Umbilical cord (tissue), 1 donor: ENCODE measurements at regions not wholly inside any gene's neighbourhood (a gene's known extent, or its start where the extent isn't known, plus 50 kb on each side); places are given as distances from the start of the nearest gene placed in this dataset.

Experiments
- DNase-seq: peaks from one replicate; pipeline ENCODE4 v3.0.0-alpha.2; 2015; ENCODE audit warnings: low spot score

DNA sequence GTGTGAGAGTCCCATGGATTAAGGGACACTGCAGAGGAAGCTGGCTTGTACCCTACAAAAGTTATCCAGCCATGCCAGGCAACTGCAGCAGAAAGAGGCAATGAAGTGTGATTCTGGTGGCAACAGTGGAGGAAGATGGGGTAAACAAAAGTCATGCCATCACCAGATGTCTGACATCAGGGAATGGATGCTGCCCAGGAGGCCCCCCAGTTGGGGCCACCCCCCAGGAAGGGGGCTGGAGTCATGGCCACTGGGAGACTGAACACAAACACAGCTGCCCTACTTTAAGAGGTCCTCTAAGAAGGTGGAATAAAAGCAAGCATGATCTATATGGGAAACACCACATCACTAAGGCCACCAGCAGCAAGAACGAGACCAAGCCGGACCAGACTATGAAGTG lies 235.3 kb downstream of the KLF12 start:
- DNase-seq, result no peak

DNA sequence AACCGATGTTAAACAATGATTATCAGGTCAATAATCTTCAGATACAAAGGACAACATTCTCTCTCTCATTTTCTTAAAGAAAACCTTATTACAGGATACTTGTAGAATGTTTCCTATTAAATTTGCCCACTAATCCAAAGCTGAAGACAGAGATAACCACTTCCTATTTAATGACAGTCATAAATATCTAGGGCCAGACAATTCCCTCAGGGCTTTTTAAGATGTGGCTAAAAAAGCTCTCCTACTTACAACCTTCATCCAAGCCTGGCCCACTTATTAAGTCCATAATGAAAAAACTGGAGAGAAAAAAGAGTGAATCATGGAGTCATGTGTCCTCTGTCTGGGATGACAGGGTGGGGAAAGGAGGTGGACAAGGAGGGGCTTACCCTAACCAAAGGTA lies 235.9 kb downstream of the KLF12 start:
- no peak for DNase-seq

DNA sequence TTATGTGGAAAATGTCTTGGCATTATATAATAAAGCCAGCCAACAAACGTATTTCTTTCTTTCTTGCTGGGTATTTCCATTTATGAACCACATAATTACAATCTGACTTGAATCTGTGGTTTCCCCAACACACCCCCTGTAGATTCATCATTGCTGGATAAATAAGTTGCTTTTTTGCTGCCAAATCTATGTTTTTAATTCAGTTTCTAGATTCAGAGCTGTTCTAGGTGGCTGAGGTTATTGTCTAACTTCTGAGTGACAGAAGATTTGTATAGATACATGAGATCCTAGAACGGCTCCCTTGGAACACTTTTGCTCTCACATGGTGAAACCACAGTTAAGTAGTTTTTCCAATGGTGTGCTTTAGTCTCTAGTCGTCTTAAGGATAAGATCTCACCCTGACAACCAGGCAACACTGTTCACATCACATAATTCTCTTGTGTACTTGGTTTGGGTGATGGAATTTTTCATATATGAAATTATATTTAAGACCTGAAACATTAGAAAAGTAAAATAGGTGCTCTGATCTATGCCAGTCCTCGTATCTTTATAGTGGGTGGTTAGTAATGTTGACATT lies 239.1 kb downstream of the KLF12 start:
- DNase-seq, result peak; percentile 24

DNA sequence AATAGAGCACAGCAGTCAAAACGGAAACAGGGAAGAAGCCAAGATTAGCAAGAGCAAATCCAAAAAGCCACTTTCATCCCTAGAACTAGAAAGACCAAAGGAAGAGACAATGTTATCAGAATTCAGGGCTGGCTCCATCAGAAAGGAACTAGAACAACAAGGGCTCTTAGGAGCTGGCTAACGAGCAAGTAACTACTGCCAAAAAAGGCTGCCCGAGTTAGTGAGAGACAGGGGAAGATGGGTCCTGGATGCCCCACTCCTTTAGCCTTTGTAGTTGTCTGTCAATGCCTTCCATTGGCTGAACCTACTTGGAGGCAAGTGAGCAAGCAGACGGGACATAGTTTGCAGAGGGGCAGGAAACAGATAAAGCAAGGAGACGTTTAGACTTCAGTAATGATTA lies 240.4 kb downstream of the KLF12 start:
- no peak for DNase-seq

DNA sequence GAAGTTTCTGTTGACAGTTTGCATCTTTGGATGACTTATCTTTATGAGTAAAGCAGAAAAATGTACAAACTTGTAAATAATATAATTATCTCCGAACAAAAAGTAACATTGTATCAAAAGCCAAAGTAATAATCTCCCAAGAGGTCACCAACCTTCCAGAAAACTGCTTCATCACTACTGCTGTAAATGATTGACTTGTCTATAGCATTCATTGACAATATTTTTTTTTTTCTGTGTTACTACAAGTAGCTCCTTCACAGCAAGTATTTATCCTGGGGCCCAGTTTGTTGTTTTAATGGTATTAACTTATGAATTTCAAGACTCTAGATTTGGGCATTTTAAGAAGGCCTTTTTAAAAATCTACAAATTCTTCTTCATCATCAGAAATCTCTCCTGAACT lies 242.4 kb downstream of the KLF12 start:
- no peak for DNase-seq

DNA sequence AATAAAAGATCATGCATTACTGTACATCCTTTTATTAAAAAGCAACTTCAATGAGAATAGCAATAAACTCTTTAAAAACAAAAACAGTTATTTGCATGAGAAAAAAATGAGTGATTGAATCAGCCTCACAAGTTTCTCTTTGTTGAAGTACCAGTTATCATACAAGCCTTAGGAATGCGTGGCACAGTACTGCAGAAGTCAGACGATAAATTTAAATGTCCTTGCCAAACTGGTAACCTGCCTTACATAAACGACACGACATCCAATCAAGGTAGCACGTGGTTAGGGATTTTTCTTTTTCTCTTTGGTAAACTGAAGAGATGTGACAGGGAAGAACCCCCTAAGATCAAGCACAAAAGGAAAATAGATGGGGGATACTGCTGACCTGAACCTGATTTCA lies 251.0 kb downstream of the KLF12 start:
- no peak for DNase-seq

DNA sequence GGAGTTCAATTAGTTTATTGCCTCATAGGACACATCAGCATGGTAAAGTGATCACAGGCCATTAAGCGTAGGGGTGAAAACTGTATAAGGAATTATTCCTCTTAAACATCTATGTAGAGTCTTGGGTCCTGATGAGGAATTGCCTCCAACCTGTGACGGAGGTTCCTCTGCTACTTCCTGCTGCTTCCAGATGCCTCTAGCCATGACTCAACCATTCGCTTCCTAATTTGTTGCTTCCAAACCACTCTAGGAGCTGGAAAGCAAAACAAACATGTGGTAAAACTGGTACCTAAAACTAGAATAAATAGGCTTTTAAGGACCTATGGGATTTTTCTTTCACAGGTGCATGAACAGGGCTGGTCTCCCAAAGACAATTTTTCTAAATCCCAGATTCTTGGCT lies 253.8 kb downstream of the KLF12 start:
- no peak for DNase-seq

DNA sequence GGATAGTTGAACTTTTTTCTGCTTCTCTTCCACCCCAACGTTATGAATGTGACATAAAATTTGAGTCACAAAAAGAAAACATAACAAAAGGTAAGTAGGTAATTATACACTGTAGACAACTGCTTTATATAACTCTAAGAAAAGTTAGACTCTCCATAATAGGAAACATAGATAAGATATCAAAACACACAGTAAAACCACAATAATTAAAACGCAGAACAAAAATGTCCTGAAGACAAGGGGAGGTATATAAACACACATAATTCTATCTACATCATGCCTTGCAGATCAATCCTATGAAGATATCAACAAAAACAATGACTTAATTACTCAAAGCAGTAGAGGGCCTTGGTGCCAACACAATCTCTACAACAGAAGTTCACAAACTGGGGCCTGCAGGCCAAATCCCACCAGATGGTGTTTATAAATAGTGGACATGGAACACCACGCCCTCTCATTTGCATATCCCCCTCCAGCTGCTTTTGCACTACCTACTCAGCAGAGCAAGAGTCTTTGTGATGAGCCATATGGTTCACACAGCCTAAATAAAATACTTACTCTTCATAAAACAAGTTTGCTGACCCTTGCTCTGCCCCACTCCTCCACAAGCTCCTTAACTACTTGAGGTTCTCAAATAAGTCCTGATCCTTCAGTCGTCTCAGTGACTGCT lies 254.7 kb downstream of the KLF12 start:
- DNase-seq, result no peak

DNA sequence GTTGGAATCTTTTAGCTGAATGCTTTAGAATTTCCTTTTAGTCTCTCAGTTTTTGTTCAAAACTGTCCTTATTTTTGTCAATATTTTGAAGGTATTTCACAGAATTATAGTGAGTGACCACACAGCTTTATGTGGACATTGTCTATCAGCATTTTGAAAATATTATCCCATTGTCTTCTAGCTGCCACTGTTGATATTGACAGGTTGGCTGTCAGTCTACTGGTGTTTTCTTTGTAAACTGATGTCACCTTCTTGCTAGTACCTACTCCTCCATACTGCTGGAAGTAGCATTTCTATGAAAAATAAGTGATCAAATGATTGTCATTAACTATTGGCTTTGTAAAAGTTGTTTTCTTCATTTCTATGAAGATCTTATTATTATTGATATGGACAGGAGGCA lies 256.8 kb downstream of the KLF12 start:
- no peak for DNase-seq

DNA sequence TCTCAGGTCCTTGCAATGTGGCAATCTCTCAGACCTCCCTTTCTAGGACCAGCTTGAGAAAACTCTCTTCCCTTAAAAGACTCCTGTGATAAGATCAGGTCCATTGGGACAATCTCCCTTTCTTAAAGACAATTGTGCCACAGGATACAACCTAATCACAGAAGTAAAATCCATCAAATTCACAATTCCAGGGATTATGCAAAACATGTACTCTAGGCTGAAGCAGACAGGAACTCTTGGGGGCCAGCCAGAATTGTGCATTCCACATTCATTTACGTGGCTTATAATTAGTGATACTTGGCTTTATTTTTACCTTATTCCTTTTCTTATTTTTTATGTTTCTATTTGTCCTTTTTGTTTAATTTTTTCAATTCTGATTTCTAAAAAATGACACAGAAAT lies 257.9 kb downstream of the KLF12 start:
- DNase-seq, result no peak

DNA sequence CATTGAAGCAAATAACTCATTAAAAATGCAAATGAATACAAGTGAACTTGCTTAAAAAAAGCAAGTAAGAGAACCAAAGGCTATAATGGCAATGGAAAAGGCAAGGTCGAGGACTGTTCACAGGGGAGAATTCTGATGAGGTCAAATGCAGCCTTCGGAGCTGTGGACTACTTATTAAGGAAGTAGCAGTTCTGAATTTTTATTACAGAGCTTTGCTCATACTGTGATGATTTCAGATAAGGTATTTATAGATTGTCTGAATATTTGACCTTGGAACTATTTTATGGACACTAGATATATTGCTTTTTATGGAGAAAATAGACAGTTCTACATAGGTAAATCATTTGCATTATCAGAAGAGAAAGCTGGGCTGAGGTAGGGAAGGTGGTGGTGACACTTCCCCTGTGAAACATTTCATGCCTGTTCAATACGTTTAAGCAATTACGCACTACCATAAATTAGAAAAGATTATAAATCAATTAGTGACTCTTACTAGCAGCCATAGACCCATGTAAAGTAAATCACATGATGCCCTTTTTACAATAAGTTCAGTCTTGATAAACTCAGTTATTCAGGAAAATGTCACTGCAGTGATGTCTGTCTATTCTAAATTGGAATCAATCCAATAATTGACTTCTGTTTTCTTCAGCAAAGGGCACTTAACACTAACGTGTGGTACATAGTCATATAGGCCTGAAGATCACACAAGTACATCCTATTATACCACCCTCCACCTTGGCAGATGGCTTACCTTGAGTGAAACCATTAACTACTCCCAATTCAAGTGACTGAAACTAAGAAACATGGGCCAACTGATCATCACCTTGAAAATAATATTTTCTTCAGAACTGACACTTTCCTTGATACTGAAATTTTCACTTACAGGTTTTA lies 260.0 kb downstream of the KLF12 start:
- DNase-seq, result no peak

DNA sequence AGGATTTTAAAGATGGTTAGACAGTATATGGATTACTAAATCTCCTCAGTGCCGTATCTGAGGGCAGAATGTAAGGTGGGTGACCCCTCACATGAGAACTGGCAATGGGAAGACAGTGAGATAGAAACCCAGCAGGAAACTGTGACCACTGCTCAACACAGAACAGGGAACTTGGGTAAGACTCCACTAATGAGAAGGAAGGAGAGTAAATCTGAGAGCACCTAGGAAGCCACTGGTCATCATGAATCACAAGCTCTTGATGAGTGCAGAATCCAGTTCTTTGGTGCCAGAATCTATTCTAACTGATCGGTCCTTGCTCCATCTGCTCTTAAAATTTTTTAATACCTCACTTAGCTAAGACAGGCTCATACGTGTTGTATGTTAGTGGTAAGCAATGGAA lies 261.8 kb downstream of the KLF12 start:
- DNase-seq, result no peak

DNA sequence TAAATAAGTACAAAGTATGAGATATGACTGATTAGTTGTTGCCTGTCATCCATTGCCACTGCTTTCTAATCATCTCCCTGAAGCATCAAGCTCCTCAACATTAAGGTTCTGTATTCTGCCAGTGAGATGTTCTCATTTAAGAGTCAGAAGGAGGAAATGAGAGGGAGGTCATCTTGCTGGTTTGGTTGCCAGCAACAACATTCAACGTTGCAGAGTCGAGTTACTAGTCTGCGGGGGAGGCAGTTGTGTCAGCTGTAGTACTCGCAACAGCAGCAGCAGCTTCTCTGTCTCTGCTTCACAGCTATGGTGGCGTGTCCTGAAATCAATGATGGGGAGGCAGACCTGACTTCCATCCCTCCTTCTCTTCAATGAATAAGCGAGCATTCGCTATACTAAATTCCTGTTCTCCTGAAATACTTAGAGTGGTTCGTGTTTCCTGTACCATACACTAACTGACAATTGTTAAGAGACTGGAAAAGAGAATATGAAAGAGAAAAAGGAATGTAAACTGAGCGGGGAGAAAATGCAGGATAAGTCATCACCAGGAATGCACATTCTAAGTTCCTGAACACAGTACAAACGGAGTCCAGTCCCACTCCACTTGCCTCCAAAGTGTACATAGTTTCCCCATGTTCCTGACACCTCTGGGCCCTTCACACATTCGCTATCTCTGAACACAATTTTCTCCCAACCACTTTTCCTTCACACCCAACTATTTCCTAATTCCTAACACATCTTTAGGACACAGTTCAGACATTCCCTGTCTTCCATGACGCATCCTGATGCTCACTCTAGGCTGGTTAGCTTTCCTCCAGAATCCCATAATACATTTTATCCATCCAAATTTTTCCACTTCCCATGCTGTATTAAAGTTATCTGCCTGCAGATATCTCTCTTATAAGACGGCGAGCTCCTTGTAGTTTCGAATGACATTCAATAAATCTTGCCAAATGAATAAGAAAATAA lies 263.0 kb downstream of the KLF12 start:
- DNase-seq, result peak; percentile 47

DNA sequence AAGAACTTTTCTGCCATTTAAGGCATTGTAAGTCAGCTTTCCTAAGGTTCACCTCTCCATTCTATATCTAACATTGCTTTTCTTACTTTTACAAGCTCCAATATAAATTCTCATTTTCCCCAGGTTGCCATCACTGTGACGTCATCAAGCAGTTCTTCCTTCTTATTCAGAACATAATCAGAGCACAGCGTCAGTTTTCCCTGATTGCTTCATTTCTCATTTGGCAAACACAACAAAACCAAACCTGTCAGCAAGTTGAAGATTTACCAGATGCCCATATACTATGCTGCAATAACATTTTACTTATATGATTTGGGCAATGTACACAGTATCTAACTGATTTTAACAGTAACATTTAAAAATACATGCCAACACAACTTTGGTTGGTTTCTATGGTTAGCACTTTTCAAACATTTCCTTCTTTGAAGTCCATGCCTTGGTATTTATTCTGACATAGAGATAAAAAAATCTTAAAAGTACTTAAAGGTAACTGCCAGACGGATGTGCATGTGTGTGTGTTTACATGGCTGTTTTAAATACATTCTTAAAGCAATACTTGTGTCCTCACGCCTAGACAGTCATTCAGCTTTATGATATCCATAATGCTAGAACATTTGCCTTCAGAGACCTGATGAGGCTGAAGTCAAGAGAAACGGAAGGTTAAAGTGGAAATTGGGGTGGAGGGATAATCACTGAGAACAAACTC lies 264.0 kb downstream of the KLF12 start:
- DNase-seq, result peak; percentile 41

DNA sequence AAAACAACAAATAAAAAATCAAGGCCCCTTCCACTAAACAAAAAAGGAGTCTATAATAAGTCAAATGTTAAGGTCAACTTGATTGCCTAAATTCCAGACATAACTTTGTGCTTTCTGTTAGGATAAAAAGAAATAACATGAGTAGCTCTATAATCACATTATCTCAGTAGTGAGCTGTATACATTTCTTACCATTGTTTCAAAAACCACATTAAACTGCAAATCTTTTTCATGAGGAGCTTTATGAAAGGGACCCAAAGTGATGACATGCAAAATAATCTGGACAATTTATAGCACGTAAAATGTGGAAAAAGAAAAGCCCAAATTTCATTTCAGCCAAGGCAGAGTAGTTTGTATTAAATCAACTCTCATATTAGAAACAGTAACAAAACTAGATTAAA lies 269.2 kb downstream of the KLF12 start:
- DNase-seq, result no peak

DNA sequence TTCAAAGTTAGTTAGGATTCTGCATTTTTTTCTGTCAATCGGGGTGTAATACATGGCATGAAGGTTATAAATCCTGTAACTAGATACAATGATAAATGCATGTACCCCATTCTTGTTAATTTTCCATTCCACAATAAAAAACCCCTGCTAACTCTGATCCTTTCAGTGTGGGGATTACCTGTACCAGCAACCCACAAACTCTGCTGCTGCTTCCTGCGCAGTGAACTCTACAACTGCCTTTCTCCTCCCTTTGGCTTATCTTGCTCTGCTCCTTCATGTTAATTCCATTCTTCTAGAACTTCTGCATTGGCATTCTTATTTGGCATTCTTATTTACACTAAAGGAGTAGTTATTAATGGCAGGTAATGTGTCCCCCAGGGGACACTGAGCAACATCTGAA lies 273.1 kb downstream of the KLF12 start:
- DNase-seq, result no peak

DNA sequence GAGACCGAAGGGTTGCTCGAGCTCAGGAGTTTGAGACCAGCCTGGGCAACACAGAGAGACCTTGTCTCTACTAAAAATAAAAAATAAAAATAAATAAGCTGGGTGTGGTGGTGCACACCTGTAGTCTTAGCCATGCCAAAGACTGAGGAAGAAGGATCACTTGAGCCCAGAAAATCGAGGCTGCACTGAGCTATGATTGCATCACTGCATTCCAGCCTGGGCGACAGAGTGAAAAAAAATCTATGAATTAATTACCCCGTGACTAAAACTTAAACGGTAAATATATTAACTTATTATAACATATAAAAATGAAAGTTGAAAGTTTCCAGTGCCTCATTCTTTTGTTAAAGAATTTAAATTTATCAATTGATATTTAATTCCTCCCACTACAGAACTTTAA lies 273.7 kb downstream of the KLF12 start:
- DNase-seq, result no peak

DNA sequence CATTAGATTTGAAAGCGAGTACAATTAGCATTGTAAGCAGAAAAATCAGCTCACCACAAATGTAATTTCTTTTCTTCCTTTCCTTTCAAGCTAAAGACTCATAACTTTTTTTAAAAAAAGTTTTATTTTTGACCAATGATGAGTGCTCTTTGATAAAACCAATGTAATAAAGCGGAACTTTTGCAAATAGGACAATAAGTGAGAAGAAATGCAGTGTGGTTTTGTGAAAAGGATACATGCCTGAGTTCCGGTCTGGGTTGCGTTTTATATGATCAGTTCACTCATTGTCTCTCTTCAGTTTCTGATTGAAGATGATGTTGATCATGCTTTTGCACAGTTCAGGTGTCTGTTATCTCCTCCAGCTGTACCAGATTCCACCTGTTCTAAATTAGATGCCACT lies 274.4 kb downstream of the KLF12 start:
- no peak for DNase-seq

DNA sequence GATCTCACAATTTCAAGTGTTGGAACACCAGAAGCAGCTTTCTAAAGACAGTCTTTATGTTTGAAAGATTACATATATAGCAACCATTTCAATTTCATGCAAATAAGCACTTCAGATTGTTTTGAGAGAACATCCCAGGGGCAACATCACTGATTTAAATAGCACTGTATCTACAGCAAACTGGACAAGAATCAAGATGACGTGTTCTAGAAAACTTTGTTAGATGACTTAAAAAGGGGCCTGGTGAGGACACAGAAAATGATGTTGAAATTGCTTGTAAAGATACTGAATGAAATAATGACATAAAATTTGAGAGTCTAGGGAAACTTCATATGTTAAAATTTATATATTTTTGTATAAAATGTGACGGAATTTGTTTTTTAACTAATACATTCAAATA lies 277.1 kb downstream of the KLF12 start:
- DNase-seq, result no peak

DNA sequence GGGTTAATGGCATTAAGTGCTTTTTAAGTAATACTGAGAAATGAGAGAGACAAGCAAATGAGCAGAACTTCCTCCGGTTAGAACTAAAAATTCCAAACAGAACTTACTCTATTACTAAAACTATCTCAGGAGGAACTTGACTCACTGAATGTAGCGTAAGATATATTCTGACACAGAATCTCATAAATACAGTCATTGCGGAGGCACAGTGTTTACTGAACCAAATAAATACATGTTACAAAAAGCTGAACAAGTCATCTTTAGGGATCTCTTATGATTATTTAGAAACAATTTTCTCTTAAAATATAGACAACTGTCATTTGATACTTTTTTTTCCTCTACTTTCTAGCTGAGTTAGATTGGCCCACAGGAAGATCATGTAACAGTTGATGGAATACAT lies 283.1 kb downstream of the KLF12 start:
- DNase-seq, result no peak
